GM12892 (cell line): ENCODE measurements at regions not wholly inside any gene's neighbourhood (a gene's known extent, or its start where the extent isn't known, plus 50 kb on each side); places are given as distances from the start of the nearest gene placed in this dataset.

ENCODE experiments used
- POLR2A ChIP-seq: IDR thresholded peaks from 2 replicates; pipeline ENCODE4 v1.6.1; 2011; ENCODE audit warnings: low read depth, low read length, control low read depth
- POLR2AphosphoS5 ChIP-seq: IDR thresholded peaks from 2 replicates; pipeline ENCODE4 v1.6.1; 2011; ENCODE audit warnings: low read depth, low read length, control low read depth
- TAF1 ChIP-seq: IDR thresholded peaks from 2 replicates; pipeline ENCODE4 v1.6.1; 2011; ENCODE audit warnings: low read depth, mild to moderate bottlenecking, control low read depth, low read length, borderline replicate concordance

DNA sequence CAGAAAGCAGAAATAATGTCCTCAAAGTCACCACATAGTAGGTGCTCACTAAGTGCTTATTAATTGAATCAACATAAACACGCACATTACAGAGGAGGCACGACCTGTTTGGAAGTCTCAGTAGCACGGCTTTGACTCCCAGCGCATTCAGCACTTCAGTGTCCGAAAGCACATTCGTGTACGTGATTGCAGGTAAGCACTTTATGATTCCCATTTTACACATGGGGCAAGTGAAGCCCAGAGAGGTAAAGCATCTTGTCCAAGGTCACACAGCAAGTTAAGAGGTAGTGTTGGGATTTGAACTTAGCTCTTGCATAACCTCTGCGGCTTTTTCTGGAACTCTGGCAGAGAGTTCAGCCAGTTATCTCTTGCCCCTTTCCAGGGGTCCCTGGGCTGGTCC is 85.2 kb upstream of the WNT4 start:
- no peak for TF ChIP-seq POLR2AphosphoS5
- no peak for TF ChIP-seq POLR2A
- TF ChIP-seq TAF1, result no peak
